ENCODE measurements at regions not wholly inside any gene's neighbourhood (a gene's known extent, or its start where the extent isn't known, plus 50 kb on each side); places are given as distances from the start of the nearest gene placed in this dataset.

DNA sequence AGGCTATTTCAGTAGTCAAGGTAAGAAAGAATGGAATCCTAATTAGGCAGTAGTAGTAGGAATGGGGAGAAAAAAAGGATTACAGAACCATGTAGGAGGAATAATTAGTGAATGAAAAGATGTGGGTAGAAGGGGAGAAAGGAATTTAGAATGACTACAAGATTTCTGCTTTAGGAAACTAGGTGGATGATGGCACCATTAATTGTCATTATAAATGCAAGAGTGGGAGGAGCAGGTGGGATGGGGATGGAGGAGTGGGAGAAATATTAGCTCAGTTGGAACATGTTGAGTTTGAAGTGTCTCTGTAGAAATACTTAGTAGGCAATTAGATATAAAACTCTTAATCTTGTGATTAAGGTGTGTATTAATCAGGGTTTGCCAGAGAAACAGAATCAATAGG lies 50.0 kb upstream of the C21orf91 start:
- DNase-seq (ENCODE audit: low read depth), result no peak
- H3K4me3 ChIP-seq (ENCODE audit: control insufficient read depth, low read depth, low read length), result no peak overlapping the region
- TF ChIP-seq, protein P1, sequence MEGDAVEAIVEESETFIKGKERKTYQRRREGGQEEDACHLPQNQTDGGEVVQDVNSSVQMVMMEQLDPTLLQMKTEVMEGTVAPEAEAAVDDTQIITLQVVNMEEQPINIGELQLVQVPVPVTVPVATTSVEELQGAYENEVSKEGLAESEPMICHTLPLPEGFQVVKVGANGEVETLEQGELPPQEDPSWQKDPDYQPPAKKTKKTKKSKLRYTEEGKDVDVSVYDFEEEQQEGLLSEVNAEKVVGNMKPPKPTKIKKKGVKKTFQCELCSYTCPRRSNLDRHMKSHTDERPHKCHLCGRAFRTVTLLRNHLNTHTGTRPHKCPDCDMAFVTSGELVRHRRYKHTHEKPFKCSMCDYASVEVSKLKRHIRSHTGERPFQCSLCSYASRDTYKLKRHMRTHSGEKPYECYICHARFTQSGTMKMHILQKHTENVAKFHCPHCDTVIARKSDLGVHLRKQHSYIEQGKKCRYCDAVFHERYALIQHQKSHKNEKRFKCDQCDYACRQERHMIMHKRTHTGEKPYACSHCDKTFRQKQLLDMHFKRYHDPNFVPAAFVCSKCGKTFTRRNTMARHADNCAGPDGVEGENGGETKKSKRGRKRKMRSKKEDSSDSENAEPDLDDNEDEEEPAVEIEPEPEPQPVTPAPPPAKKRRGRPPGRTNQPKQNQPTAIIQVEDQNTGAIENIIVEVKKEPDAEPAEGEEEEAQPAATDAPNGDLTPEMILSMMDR (IDR thresholded peaks at IDR 0.05; ENCODE audit: control insufficient read depth, insufficient read depth, low read depth, low read length, missing control alignments), result no peak
